GM19023 (cell line): ENCODE measurements at regions not wholly inside any gene's neighbourhood (a gene's known extent, or its start where the extent isn't known, plus 50 kb on each side); places are given as distances from the start of the nearest gene placed in this dataset.

Experiments used
- ATAC-seq: cut with Tn5 transposase; IDR thresholded peaks from one replicate; pipeline ENCODE4 v1.9.1; 2021; ENCODE audit warnings: mild to moderate bottlenecking, moderate library complexity; ENCODE audit not compliant: unreplicated experiment

GRCh38 chr11:104658177-104658576, 240.1 kb downstream of the CASP12 start:
- ATAC-seq: no peak

GRCh38 chr11:104657083-104657482, 241.2 kb downstream of the CASP12 start:
- no peak for ATAC-seq

- no peak for ATAC-seq
These were observed 243.2 kb downstream of the CASP12 start for GRCh38 chr11:104655066-104655465.

GRCh38 chr11:104654181-104654813, 244.0 kb downstream of the CASP12 start:
- ATAC-seq: no peak

- no peak for ATAC-seq
These were observed 244.9 kb downstream of the CASP12 start for GRCh38 chr11:104653407-104653806.

- no peak for ATAC-seq
These were observed 245.3 kb downstream of the CASP12 start for GRCh38 chr11:104652996-104653395.

GRCh38 chr11:104650234-104650633, 248.0 kb downstream of the CASP12 start:
- ATAC-seq: no peak

GRCh38 chr11:104649002-104649401, 249.3 kb downstream of the CASP12 start:
- no peak for ATAC-seq

GRCh38 chr11:104645261-104646222, 252.7 kb downstream of the CASP12 start:
- no peak for ATAC-seq

- ATAC-seq: no peak
These were observed 260.5 kb downstream of the CASP12 start for GRCh38 chr11:104637662-104638170.

- no peak for ATAC-seq
These were observed 265.0 kb downstream of the CASP12 start for GRCh38 chr11:104633226-104633625.

GRCh38 chr11:104630352-104630751, 267.9 kb downstream of the CASP12 start:
- no peak for ATAC-seq

GRCh38 chr11:104625246-104625645, 273.0 kb downstream of the CASP12 start:
- no peak for ATAC-seq

GRCh38 chr11:104624021-104624420, 274.2 kb downstream of the CASP12 start:
- no peak for ATAC-seq

- ATAC-seq: no peak
These were observed 274.7 kb downstream of the CASP12 start for GRCh38 chr11:104623518-104623917.

GRCh38 chr11:104620991-104621390, 277.3 kb downstream of the CASP12 start:
- ATAC-seq: no peak

- no peak for ATAC-seq
These were observed 278.5 kb downstream of the CASP12 start for GRCh38 chr11:104619751-104620150.

GRCh38 chr11:104618954-104619353, 279.3 kb downstream of the CASP12 start:
- no peak for ATAC-seq

- ATAC-seq: no peak
These were observed 283.3 kb downstream of the CASP12 start for GRCh38 chr11:104614961-104615360.

- no peak for ATAC-seq
These were observed 284.1 kb downstream of the CASP12 start for GRCh38 chr11:104614117-104614680.

GRCh38 chr11:104610635-104611034, 287.6 kb downstream of the CASP12 start:
- no peak for ATAC-seq
